COLO668 (cell line): ENCODE measurements at regions not wholly inside any gene's neighbourhood (a gene's known extent, or its start where the extent isn't known, plus 50 kb on each side); places are given as distances from the start of the nearest gene placed in this dataset.
"Not testable (repeated sequence)": the region's sequence is repeated elsewhere in the genome, so short reads cannot be mapped to it uniquely, and the experiment has no call there.

Experiments used
- DNase-seq: peaks from one replicate; lab custom pipeline; 2025; ENCODE audit not compliant: unreplicated experiment; lab: John Stamatoyannopoulos, UW

DNA sequence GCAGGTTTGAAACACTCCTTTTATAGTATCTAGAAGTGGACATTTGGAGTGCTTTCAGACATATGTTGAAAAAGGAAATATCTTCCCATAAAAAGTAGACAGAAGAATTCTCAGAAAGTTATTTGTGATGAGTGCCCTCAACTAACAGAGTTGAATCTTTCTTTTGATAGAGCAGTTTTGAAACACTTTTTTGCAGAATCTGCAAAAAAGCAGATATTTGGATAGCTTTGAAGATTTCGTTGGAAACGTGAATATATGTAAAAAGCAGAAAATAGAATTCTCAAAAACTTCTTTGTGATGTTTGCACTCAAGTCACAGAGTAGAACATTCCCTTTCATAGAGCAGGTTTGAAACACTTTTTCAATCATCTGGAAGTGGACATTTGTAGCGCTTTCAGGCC is 676.4 kb upstream of the ZNF337 start:
- DNase-seq = not testable (repeated sequence)

DNA sequence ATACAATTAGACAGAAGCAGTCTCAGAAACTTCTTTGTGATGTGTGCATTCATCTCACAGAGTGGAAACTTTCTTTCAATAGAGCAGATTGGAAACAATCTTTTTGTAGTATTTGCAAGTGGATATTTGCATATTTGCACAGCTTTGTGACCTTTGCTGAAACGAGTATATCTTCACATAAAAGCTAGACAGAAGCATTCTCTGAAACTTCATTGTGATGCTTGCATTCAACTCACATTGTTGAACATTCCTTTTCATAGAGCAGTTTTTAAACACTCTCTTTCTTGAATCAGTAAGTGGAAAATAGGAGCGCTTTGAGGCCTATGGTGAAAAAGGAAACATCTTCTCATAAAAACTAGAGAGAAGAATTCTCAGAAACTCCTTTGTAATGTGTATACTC is 657.9 kb upstream of the ZNF337 start:
- no peak for DNase-seq

DNA sequence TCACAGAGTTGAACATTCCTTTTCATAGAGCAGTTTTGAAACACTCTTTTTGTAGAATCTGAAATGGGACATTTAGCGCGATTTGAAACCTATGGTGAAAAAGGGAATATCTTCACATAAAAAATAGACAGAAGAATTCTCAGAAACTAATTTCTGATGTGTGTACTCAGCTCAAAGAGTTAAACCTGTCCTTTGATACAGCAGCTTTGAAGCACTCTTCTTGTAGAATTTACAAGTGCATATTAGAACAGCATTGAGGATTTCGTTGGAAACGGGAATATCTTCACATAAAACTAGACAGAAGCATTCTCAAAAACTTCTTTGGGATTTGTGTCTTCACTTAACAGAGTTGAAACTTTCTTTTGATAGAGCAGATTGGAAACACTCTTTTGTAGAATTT is 650.7 kb upstream of the ZNF337 start:
- DNase-seq = no peak

DNA sequence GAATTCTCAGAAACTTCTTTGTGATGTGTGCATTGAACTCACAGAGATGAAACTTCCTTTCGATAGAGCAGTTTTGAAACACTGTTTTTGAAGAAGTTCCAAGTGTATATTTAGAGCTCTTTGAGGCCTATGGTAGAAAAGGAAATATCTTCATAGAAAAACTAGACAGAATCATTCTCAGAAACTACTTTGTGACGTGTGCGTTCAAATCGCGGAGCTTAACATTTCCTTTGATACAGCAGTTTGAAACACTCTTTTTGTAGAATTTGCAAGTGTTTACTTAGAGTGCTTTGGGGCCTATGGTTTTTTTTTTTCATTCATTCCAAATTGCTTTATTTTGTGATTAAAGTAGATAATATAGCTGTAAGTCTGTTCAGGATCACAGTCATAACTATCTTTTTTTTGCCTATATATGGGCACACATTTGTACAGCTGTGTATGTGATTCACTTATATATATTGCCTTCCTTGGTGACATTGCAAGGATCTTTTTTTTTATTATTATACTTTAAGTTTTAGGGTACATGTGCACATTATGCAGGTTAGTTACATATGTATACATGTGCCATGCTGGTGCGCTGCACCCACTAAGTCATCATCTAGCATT is 643.9 kb upstream of the ZNF337 start:
- DNase-seq = not testable (repeated sequence)

DNA sequence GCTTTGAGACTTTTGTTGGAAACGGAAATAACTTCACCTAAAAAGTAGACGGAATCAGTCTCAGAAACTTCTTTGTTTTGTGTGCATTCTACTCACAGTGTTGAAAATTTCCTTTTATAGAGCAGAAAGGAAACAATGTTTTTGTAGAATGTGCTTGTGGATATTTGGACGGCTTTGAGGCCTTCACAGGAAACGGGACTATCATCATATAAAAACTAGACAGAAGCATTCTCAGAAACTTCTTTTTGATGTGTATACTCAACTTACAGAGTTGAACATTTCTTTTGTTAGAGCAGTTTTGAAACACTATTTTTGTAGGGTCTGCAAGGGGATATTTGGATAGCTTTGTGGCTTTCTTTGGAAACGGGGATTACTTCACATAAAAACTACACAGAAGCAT is 627.5 kb upstream of the ZNF337 start:
- no peak for DNase-seq

DNA sequence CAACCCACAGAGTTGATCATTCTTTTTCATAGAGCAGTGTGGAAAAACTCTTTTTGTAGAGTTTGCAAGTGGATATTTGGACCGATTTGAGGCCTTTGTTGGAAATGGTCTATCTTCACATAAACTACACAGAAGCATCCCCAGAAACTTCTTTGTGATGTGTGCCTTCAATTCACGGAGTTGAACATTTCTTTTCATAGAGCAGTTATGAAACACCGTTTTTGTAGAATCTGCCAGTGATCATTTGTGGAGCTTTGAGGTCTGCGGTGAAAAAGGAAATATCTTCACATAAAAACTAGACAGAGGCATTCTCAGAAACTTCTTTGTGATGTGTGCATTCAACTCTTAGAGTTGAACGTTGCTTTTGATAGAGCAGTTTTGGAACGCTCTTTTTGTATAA is 618.4 kb upstream of the ZNF337 start:
- DNase-seq = no peak

DNA sequence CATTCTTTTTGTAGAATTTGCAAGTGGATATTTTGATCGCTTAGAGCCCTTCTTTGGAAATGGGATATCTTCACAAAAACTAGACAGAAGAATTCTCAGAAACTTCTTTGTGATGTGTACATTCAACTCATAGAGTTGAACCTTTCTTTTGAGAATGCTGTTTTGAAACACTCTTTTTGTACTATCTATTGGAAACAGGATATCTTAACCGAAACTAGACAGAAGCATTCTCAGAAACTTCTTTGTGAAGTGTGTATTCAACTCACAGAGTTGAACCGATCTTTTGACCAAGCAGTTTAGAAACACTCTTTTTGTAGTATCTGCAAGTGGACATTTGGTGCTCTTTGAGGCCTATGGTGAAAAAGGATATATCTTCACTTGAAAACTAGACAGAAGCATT is 613.1 kb upstream of the ZNF337 start:
- not testable (repeated sequence) for DNase-seq

DNA sequence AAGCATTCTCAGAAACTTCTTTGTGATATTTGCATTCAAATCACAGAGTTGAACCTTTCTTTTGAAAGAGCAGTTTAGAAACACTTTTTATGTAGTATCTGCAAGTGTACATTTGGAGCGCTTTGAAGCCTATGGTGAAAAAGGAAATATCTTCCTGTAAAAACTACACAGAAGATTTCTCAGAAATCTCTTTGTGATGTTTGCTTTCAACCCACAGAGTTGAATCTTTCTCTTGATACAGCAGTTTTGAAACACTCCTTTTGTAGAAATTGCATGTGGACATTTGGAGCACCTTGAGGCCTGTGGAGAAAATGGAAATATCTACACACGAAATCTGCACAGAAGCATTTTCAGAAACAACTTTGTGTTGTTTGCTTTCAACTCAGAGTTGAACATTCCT is 612.3 kb upstream of the ZNF337 start:
- DNase-seq = no peak

DNA sequence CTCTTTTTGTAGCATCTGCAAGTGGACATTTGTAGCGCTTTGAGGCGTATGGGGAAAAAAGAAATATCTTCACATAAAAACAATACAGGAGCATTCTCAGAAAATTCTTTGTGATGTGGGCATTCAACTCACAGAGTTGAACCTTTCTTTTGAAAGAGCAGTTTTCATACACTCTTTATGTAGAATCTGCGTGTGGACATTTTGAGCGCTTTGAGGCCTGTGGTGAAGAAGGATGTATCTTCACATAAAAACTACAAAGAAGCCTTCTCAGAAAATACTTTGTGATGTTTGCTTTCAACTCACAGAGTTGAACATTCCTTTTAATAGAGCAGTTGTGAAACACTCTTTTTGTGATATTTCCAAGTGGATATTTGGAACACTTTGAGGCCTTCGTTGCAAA is 598.4 kb upstream of the ZNF337 start:
- DNase-seq = no peak

DNA sequence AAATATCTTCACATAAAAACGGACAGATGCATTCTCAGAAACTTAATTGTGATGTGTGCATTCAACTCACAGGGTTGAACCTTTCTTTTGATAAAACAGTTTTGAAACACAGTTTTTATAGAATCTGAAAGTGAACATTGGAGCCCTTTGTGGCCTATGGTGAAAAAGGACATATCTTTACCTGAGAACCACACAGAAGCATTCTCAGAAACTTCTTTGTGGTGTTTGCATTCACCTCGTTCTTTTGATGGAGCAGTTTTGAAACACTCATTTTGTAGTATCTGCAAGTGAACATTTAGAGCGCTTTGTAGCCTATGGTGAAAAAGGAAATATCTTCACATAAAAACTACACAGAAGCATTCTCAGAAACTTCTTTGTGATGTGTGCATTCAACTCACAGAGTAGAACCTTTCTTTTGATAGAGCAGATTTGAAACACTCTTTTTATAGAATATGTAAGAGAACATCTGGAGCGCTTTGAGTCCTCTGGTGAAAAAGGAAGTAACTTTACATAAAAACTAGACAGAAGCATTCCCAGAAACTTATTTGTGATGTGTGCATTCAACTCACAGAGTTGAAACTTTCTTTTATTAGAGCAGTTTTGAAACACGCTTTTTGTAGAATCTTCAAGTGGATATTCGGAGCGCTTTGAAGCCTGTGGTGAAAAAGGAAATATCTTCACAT is 591.9 kb upstream of the ZNF337 start:
- DNase-seq = not testable (repeated sequence)

DNA sequence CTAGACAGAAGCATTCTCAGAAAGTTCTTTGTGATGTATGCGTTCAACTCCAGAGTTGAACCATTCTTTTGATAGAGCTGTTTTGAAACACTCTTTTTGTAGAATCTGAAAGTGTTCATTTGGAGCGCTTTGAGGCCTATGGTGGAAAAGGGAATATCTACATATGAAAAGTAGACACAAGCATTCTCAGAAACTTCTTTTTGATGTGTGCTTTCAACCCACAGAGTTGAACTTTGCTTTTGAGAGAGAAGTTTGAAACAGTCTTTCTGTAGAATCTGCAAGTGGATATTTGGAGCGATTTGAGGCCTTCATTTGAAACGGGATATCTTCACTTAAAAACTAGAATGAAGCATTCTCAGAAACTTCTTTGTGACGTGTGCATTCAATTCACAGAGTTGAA is 582.6 kb upstream of the ZNF337 start:
- no peak for DNase-seq

DNA sequence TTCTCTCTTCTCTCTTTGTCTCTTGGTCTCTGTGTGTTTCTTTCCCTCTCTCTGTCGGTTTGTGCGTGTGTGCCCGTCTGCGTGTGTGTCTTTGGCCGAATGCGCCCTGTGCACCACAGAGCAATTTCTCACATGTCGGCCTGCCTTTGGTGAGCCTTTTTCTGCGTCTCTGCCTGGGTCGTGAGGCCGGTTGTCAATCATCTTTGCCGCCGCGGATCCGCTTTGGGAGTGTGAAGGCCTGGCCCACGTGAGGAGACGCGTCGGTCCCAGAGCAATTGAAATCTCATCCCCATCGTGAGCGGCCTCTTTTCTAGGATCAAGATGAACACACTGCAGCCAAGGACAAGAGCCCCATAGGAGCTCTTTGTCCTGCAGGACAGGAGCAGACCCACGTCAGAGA is 580.7 kb upstream of the ZNF337 start:
- no peak for DNase-seq

DNA sequence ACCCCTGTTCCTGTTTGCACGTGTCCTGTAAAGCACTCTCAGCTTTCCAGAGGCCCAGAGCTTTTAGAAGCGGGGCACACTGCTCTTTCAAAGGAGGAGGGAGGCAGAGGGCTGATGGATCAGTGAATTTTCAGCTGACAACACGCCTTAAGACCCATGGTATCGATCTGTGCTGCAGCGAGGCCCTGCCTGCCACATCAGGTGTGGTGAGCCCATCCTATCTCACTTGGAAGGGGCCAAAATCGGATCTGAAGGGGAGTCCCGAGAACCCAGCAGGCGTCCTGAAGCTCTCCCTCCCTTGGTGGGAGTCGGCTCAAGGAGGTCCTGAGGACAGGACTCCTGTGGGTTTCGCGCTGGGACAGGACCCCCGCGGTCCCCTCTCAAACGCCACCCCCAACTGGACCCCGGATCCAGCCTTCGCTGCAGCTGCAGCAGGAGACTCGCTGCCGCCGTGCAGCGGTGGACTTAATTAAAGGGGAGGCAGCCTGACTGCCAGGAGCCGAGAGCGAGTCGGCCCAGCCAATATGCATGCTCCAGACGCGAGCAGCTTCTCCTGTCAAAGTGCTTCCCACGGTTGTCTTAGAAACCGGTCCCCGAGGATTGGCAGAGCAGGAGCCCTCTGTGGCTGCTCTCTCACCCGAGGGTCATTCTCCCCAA is 580.0 kb upstream of the ZNF337 start:
- DNase-seq = no peak

DNA sequence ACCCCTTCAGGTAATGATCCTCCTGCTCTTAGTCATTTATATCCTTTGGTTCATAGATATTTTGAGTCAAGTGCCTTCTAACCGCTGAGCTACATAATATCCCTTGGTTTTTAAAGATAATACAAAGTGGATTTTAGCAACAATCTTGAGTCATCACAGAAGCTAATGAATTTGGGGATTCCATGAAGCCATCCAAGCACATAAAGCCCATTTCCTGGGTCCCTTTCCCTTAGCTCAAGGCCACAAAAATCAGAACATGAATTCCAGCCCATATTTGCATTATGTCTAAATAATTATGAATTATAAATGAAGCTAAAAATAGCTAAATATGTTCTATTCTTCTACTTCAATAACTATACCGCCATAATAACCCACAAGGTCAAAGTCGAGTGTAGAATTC is 572.1 kb upstream of the ZNF337 start:
- DNase-seq = not testable (repeated sequence)

DNA sequence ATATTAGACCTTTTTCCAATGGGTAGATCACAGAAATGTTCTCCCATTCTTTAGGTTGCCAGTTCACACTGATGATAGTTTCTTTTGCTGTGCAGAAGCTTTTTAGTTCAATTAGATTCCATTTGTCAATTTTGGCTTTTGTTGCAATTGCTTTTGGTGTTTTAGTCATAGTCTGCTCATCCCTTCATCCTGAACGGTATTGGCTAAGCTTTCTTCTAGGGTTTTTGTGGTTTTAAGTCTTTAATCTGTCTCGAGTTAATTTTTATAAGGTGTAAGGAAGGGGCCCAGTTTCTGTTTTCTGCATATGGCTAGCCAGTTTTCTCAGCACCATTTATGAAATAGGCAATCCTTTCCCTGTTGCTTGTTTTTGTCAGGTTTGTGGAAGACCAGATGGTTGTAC is 564.3 kb upstream of the ZNF337 start:
- not testable (repeated sequence) for DNase-seq

DNA sequence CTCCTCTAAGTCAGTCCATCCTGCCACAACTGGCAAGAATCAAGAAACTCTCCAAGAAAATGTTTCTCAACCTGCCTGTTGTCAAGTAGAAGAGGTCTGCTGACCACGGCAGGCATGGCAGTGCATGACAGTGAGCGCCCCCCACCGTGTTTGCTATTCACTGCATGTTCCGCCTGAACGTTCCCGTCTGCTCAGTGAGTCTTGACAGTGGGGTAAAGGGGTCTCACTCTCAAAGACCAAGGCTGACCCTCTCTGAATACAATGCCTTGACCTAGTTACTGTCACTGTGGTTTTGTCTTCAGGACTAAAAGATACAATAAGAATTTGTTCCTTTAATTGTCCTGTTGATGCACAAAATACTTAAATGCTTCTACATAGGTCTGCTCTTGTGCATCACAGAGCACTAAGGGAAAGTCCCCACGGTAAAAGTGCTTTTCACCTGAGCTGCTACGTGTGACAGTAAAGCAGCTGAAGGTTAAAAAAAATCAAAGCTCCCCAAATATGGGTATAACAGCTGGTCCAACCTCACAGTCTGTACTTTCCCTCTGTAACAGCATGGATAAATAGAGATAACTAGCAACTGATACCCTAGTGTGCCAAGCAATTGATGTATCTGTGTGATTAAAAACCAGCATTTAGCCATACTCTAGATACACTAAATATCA is 555.8 kb upstream of the ZNF337 start:
- DNase-seq = not testable (repeated sequence)

DNA sequence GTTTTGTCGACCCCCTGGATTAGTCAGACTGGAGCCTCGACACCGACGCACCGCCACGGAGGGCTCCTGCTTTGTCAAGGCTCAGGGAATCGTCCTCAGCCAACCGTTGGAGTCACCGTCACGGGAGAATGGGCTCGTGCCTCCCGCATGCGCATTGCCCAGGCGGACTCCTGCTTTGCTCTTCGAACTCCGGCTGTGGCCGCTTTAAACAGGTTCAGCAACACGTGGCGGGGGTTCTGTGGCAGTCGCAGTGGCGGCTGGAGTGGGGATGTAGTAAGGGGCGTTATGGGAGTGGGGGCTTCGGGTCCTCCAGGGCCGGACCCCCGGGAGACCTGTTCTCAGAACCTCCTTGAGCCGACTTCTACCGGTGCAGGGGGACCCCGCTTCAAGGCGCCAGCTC is 554.7 kb upstream of the ZNF337 start:
- not testable (repeated sequence) for DNase-seq

DNA sequence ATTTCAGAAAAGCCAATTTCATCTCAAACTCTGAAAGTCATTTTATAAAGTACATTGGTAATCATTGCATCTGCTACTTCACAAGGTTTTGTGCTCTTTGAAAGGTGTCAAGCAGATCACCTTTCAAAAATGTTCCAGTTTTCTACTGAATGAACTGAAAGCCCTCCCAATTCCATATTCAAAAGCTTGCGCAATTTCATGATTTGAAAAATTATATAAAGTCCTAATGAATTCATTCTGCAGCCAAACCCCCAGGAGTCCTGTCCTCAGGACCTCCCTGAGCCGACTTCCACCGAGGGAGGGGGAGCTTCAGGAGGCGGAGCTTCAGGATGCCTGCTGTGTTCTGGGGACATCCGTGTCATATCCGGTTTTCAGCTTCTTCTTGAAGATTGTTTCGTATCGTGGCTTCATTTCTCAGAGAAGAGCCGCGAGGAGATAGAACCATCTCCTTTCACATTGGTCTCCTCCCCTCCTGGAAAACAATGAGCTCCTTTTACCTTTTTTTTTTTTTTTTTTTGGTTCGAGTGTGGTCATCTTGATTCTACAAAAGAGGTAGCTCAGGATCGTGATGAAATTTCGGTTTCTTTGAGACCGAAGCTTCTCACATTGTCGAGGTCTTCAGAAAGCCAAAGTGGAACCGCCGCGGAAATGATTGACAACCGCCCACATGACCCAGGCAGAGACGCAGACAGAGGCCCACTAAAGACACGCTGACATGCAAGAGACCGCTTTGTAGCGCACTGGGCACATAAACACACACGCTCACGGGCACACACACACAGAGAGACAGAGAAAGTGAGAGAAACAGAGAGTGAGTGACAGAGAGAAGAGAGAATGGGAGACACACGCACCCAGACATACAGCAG is 553.8 kb upstream of the ZNF337 start:
- not testable (repeated sequence) for DNase-seq

DNA sequence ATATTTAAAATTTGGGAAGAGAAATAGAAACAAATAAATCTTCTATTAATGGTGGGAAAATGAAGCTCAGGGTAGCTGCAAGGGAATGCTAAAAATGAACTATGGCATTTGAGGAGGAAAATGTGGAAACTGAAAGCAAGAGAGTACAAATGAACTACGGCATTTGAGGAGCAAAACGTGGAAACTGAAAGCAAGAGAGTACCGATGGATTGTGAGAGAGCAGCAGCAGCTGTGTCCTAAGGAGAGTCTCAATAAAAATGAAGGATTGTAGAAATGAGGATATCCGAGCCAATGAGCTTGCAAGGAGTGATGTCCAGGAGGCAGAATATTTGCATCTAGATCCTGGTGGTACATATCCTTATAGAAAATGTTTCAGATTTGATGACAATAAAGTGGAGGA is 547.1 kb upstream of the ZNF337 start:
- DNase-seq = no peak

DNA sequence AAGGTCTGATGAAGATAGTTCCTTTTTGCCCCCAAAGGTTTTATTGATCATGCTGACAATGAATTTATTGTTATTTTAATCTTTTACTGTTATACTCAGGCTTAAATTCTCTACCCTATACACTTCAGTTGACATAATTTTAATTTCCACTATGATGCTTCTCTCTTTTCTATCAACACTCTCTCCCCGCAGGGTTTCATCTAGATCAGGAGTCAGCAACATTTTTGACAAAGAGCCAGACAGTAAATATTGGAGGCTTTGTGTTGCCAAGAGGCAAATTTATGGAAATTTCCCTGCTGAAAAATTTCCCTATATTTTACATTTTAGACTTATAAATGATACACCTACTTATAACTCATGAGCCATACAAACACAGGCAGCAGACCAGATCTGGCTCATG is 524.0 kb upstream of the ZNF337 start:
- not testable (repeated sequence) for DNase-seq

DNA sequence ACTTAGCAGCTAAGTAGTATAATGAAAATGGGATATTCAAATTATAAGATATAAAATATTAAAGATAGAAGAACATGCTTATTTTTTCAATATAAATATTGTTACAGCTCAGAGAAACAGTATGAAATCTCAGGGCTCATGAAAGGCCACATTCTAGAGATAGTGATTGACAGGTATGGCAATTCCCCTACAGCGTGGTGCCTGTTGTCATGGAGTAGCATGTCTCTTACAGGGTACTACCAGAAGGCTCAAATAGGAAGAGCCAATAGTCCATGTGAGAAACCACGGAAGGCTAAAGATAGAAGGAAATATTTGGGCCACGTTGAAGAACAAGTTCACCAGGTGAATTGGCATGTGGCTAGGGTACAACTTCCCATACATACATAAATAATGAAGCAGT is 522.9 kb upstream of the ZNF337 start:
- DNase-seq = not testable (repeated sequence)
